GM19372 (cell line): ENCODE measurements at regions not wholly inside any gene's neighbourhood (a gene's known extent, or its start where the extent isn't known, plus 50 kb on each side); places are given as distances from the start of the nearest gene placed in this dataset.
"Not testable (repeated sequence)": the region's sequence is repeated elsewhere in the genome, so short reads cannot be mapped to it uniquely, and the experiment has no call there.

Experiments
- ATAC-seq: cut with Tn5 transposase; IDR thresholded peaks from one replicate; pipeline ENCODE4 v1.9.1; 2021; ENCODE audit warnings: mild to moderate bottlenecking, low read depth, moderate library complexity; ENCODE audit not compliant: unreplicated experiment

GRCh38 chr4:189513421-189513820 is 427.3 kb upstream of the FRG1 start:
- no peak for ATAC-seq

GRCh38 chr4:189514209-189514608 is 426.5 kb upstream of the FRG1 start:
- no peak for ATAC-seq

- ATAC-seq = no peak
Measured at GRCh38 chr4:189516902-189517301, 423.8 kb upstream of the FRG1 start.

GRCh38 chr4:189519186-189519585 is 421.5 kb upstream of the FRG1 start:
- ATAC-seq = no peak

- no peak for ATAC-seq
Measured at GRCh38 chr4:189525304-189525703, 415.4 kb upstream of the FRG1 start.

GRCh38 chr4:189530848-189531247 is 409.8 kb upstream of the FRG1 start:
- no peak for ATAC-seq

- ATAC-seq = no peak
Measured at GRCh38 chr4:189533603-189534002, 407.1 kb upstream of the FRG1 start.

GRCh38 chr4:189547559-189547958 is 393.1 kb upstream of the FRG1 start:
- ATAC-seq = no peak

GRCh38 chr4:189548484-189549125 is 392.1 kb upstream of the FRG1 start:
- no peak for ATAC-seq

- ATAC-seq = not testable (repeated sequence)
Measured at GRCh38 chr4:189551931-189552670, 388.6 kb upstream of the FRG1 start.

GRCh38 chr4:189560605-189561004 is 380.1 kb upstream of the FRG1 start:
- not testable (repeated sequence) for ATAC-seq

- ATAC-seq = not testable (repeated sequence)
Measured at GRCh38 chr4:189563751-189564150, 376.9 kb upstream of the FRG1 start.

GRCh38 chr4:189566271-189566670 is 374.4 kb upstream of the FRG1 start:
- ATAC-seq = not testable (repeated sequence)

- ATAC-seq = not testable (repeated sequence)
Measured at GRCh38 chr4:189566900-189567299, 373.8 kb upstream of the FRG1 start.

GRCh38 chr4:189579645-189580044 is 361.0 kb upstream of the FRG1 start:
- ATAC-seq = not testable (repeated sequence)

GRCh38 chr4:189586908-189587632 is 353.6 kb upstream of the FRG1 start:
- not testable (repeated sequence) for ATAC-seq

- ATAC-seq = not testable (repeated sequence)
Measured at GRCh38 chr4:189589201-189589600, 351.5 kb upstream of the FRG1 start.

- ATAC-seq = no peak
Measured at GRCh38 chr4:189592890-189593289, 347.8 kb upstream of the FRG1 start.

- ATAC-seq = no peak
Measured at GRCh38 chr4:189597341-189597740, 343.3 kb upstream of the FRG1 start.

- no peak for ATAC-seq
Measured at GRCh38 chr4:189600264-189600663, 340.4 kb upstream of the FRG1 start.

GRCh38 chr4:189600718-189601435 is 339.8 kb upstream of the FRG1 start:
- no peak for ATAC-seq
